Stimulated activated CD4-positive, alpha-beta T cell treated with anti-CD3 and anti-CD28 coated beads, TNF-alpha, amount 100 ng/mL, for 4 hours (primary cell): ENCODE measurements at regions not wholly inside any gene's neighbourhood (a gene's known extent, or its start where the extent isn't known, plus 50 kb on each side); places are given as distances from the start of the nearest gene placed in this dataset.

Experiments used
- DNase-seq, 3 experiments: peaks; one replicate each; pipeline ENCODE4 v3.0.0-alpha.2; 2020; ENCODE audit warnings: low read depth in 3 of 3

GRCh38 chr6:101296169-101296960 is 97.1 kb upstream of the GRIK2 start:
- DNase-seq: no peak

DNA sequence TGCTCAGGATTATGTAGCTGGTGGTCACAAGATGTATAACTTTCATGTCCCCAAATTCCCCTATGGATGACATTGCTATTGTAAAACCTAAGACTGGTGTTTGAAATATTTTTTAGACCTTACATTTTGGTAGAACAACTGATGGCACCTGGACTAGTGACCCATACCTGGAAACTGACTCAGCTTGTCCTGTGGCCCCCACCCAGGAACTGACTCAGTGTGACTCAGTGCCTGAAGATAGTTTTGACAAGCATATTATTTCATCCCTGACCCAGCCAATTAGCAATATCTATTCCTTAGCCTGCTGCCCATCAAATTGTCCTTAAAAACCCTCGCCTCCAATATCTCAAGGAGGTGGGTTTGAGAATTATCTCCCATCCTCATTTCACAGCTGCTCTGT is 90.9 kb upstream of the GRIK2 start:
- DNase-seq: no peak

- no peak for DNase-seq
These were observed 90.0 kb upstream of the GRIK2 start for GRCh38 chr6:101303495-101303894.

DNA sequence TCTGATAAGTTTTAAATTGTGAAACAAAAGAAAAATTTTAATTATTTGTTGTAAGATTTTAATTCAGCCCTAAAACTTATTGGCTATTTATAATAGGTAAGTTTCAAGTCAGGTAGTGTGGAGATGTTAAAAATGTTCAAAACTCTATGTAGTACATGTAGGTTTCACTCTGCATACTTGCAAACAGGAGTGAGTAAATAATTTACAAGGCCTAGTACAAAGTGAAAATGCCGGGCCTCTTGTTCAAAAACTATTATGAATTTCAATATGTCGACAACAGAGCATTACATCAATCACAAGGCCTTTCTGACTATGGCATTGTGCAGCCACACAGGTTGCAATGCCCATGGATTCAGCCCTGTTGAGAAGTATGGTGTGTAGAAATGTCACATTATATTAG is 80.9 kb upstream of the GRIK2 start:
- DNase-seq: no peak

GRCh38 chr6:101322921-101323320 is 70.6 kb upstream of the GRIK2 start:
- DNase-seq: no peak

- no peak for DNase-seq
These were observed 67.1 kb upstream of the GRIK2 start for GRCh38 chr6:101326411-101326810.

DNA sequence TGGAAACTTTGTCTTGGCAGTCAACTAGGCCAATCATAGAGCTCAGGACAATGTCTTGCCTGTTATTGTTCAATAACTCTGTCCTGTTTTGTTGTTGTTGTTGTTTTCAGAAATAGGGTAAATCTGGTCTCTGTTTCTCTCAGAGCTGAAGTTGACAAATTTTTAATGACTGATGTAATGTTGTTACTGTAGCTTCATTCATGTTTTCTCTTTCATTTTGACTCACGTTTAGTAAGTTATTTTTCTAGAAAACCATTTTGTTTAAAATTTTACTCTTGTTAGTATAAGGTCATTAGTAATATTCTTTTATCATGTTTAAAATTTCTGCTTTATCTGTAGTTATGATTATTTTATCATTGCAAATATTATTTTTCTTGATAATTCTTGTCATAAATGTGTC is 51.6 kb upstream of the GRIK2 start:
- DNase-seq: no peak
